ENCODE measurements at regions not wholly inside any gene's neighbourhood (a gene's known extent, or its start where the extent isn't known, plus 50 kb on each side); places are given as distances from the start of the nearest gene placed in this dataset.

- no peaks in the 10 kb centered on the region for H3K9me2 ChIP-seq (ENCODE audit: insufficient read depth)
- ATAC-seq, result no peak
- TF ChIP-seq SIN3A (IDR thresholded peaks at IDR 0.05; ENCODE audit: low read depth) (no peak), CTCF (IDR thresholded peaks at IDR 0.05 in 2 of 3, conservative IDR thresholded peaks at IDR 0.05 in 1 of 3; ENCODE audit: borderline replicate concordance in 1 of 3, insufficient read depth in 1 of 3, low read depth in 2 of 3, low read length in 2 of 3) (no peak), ATF3 (IDR thresholded peaks at IDR 0.05) (no peak), EGR1 (IDR thresholded peaks at IDR 0.05; ENCODE audit: low read depth) (no peak), ZNF274 (IDR thresholded peaks at IDR 0.05; ENCODE audit: low read depth, low read length) (no peak), FOSL1 (IDR thresholded peaks at IDR 0.05; ENCODE audit: low read depth) (no peak), POLR2AphosphoS5 (IDR thresholded peaks at IDR 0.05; ENCODE audit: low read depth, low read length) (no peak)
- POLR2A ChIA-PET, result no interaction called here
- no peak overlapping the region for H3K9ac ChIP-seq (ENCODE audit: low read length)
- no peak overlapping the region for H3K4me3 ChIP-seq (replicated peaks in 1 of 2; ENCODE audit: low read depth in 1 of 2, low read length in 2 of 2)
- RAD21 ChIA-PET (ENCODE audit: low non-redundant PET in 1 of 2, low total read pairs in 2 of 2, uncharacterized antibody in 2 of 2, unreplicated experiment in 2 of 2), result no interaction called here
- intact Hi-C loops (cut with micrococcal nuclease), result no loop called here
- no peak overlapping the region for H2AFZ ChIP-seq (ENCODE audit: low read depth, low read length, poor library complexity, severe bottlenecking)
- no peaks in the 10 kb centered on the region for H3K79me2 ChIP-seq (ENCODE audit: insufficient read depth, low read length)
- no peak overlapping the region for H3K27ac ChIP-seq (ENCODE audit: low read depth, low read length)
- BruUV-seq (replicated peaks), result no TSS peak
- no peak overlapping the region for H3K4me2 ChIP-seq (ENCODE audit: low read length)
- no peak for DNase-seq (ENCODE audit: low read depth, low spot score)
- no peaks in the 10 kb centered on the region for H3K36me3 ChIP-seq (ENCODE audit: control insufficient read depth in 1 of 2, insufficient read depth in 2 of 2, low read length in 2 of 2)
- CTCF ChIA-PET, result no interaction called here
- H3K4me1 ChIP-seq (ENCODE audit: control insufficient read depth in 1 of 2, insufficient read depth in 2 of 2, low read length in 2 of 2), result no peaks in the 10 kb centered on the region
- no peaks in the 10 kb centered on the region for H4K20me1 ChIP-seq (ENCODE audit: insufficient read depth)
- no peaks in the 10 kb centered on the region for H3K9me3 ChIP-seq (ENCODE audit: control insufficient read depth in 1 of 2, insufficient read depth in 1 of 2, low read depth in 1 of 2, low read length in 2 of 2)
- H3K27me3 ChIP-seq (ENCODE audit: insufficient read depth, low read length), result no peaks in the 10 kb centered on the region
Measured at GRCh38 chr1:233487408-233487807, 126.5 kb upstream of the KCNK1 start.

GRCh38 chr1:233489411-233489810 lies 124.5 kb upstream of the KCNK1 start:
- ChIA-PET CTCF (no interaction called here), RAD21 (ENCODE audit: low non-redundant PET in 1 of 2, low total read pairs in 2 of 2, uncharacterized antibody in 2 of 2, unreplicated experiment in 2 of 2) (no interaction called here), POLR2A (no interaction called here)
- no peak overlapping the region for H2AFZ ChIP-seq (ENCODE audit: low read depth, low read length, poor library complexity, severe bottlenecking)
- DNase-seq (ENCODE audit: low read depth, low spot score) (no peak), ATAC-seq (no peak)
- no peak overlapping the region for H3K4me2 ChIP-seq (ENCODE audit: low read length)
- no peak overlapping the region for H3K4me3 ChIP-seq (replicated peaks in 1 of 2; ENCODE audit: low read depth in 1 of 2, low read length in 2 of 2)
- no peaks in the 10 kb centered on the region for H3K27me3 ChIP-seq (ENCODE audit: insufficient read depth, low read length)
- no peaks in the 10 kb centered on the region for H3K79me2 ChIP-seq (ENCODE audit: insufficient read depth, low read length)
- H3K36me3 ChIP-seq (ENCODE audit: control insufficient read depth in 1 of 2, insufficient read depth in 2 of 2, low read length in 2 of 2), result no peaks in the 10 kb centered on the region
- no peak overlapping the region for H3K27ac ChIP-seq (ENCODE audit: low read depth, low read length)
- BruUV-seq (replicated peaks), result no TSS peak
- no peak overlapping the region for H3K9ac ChIP-seq (ENCODE audit: low read length)
- no peaks in the 10 kb centered on the region for H3K4me1 ChIP-seq (ENCODE audit: control insufficient read depth in 1 of 2, insufficient read depth in 2 of 2, low read length in 2 of 2)
- no peaks in the 10 kb centered on the region for H3K9me2 ChIP-seq (ENCODE audit: insufficient read depth)
- H4K20me1 ChIP-seq (ENCODE audit: insufficient read depth), result no peaks in the 10 kb centered on the region
- intact Hi-C loops (cut with micrococcal nuclease), result no loop called here
- no peaks in the 10 kb centered on the region for H3K9me3 ChIP-seq (ENCODE audit: control insufficient read depth in 1 of 2, insufficient read depth in 1 of 2, low read depth in 1 of 2, low read length in 2 of 2)
- no peak for TF ChIP-seq CBX3 (IDR thresholded peaks at IDR 0.05; ENCODE audit: low read depth)
- TF ChIP-seq CTCF (IDR thresholded peaks at IDR 0.05 in 2 of 3, conservative IDR thresholded peaks at IDR 0.05 in 1 of 3; ENCODE audit: borderline replicate concordance in 1 of 3, insufficient read depth in 1 of 3, low read depth in 2 of 3, low read length in 2 of 3), result no peak
- TF ChIP-seq JUND (IDR thresholded peaks at IDR 0.05), result no peak
- TF ChIP-seq FOSL1 (IDR thresholded peaks at IDR 0.05; ENCODE audit: low read depth), result no peak
- TF ChIP-seq ELF1 (IDR thresholded peaks at IDR 0.05; ENCODE audit: borderline replicate concordance, low read depth), result no peak
- no peak for TF ChIP-seq CEBPB (IDR thresholded peaks at IDR 0.05; ENCODE audit: low read depth)
